Stimulated activated CD4-positive, alpha-beta T cell treated with anti-CD3 and anti-CD28 coated beads, Interleukin-15, amount 100 ng/mL, for 24 hours (primary cell): ENCODE measurements at regions not wholly inside any gene's neighbourhood (a gene's known extent, or its start where the extent isn't known, plus 50 kb on each side); places are given as distances from the start of the nearest gene placed in this dataset.
"Not testable (repeated sequence)": the region's sequence is repeated elsewhere in the genome, so short reads cannot be mapped to it uniquely, and the experiment has no call there.

Experiments
- DNase-seq: peaks from one replicate; pipeline ENCODE4 v3.0.0-alpha.2; 2020

DNA sequence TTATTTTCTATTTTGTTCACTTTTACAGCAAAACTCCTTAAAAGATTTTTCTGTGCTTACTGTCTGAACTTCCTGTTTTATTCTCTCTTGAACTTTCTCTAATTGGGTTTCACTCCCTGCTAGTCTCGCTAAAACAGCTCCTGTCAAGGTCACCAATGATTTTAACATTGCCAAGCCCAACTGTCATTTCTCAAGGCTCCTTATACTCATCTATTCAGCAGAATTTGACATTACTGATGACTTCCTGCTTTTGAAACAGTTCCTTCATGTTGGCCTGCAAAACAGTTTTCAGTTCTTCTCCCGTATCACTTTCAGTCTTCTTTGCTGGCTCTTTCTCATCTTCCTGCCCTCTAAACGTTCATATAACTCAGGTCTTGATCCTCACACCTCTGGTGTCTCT is 268.5 kb upstream of the USP15 start:
- DNase-seq = no peak

- no peak for DNase-seq
Observed at GRCh38 chr12:61993734-61994345, 266.4 kb upstream of the USP15 start.

DNA sequence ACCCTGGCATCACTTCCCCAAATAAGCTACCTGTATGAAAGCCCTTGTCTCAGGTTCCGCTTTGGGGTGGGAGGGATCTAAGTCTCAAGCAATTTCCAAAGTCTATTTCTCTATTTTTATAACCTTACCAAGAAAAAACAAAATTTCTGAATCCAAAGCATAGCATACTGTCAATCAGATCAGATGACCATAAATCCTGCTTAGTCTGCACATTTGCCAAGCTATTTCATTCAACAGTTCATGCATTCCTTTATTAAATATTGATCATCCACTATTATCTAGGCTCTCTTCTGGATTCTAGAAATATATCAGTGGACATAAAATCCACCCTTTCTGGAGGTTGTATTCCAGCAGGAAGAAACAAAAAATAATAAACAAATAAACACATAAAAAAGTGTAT is 263.5 kb upstream of the USP15 start:
- no peak for DNase-seq

- DNase-seq = no peak
Observed at GRCh38 chr12:61998791-61999190, 261.4 kb upstream of the USP15 start.

DNA sequence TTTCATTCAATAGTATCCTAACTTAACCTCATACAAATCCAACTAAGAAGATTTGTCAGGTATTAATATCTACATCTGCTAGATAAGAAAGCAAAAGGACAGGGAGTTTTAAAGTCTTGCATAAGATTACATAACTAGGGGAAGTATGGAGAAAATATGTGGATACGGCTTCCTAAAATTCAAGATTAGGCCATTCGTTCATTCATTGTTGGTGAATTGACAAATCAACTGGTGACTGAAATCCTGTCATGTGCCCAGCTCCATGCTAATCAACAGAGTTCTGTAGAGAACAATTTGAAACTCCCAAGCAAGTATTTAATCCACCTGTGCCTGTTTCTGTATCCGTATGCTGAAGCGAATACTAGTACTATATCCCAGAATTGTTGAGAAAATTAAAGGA is 260.9 kb upstream of the USP15 start:
- no peak for DNase-seq

GRCh38 chr12:62001424-62001823 is 258.8 kb upstream of the USP15 start:
- no peak for DNase-seq

DNA sequence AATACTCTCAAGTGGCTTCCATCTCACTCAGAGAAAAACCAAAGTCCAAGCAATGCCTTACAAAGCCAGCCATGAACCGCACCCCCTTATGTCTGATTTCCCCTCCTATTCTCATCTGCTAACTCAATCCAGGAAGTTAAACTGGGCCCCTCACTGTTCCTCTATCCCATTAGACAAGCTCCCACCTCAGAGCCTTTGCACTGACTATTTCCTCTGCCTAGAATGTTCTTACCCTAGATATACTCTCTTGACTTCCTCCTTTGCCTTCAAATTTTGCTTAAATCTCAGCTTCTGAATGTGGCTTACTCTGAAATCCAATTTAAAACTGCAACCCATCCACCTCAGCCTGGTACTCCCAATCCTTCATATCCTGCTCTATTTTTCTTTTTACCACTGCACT is 257.0 kb upstream of the USP15 start:
- DNase-seq = no peak

GRCh38 chr12:62003701-62004100 is 256.5 kb upstream of the USP15 start:
- no peak for DNase-seq

DNA sequence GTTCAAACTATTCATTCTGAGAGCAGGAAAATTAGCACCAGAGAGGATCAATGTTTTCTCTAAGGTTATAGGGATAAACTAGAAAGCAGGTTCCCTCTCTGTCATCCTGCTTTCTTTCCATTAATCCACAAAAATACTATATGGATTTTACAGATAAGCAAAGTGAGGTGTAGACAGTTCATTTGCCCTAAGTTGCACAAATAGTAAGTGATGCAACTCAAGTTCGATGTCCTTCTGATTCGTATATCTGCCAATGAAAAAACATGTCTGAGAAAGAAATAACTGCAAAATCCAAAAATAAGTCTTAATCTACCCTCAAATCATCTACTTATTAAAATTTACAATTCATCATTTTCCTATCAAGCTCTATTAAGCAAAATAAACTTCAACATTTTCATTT is 254.6 kb upstream of the USP15 start:
- DNase-seq = no peak

GRCh38 chr12:62006076-62006732 is 254.0 kb upstream of the USP15 start:
- peak; percentile 27 for DNase-seq

GRCh38 chr12:62008703-62009102 is 251.5 kb upstream of the USP15 start:
- DNase-seq = no peak

DNA sequence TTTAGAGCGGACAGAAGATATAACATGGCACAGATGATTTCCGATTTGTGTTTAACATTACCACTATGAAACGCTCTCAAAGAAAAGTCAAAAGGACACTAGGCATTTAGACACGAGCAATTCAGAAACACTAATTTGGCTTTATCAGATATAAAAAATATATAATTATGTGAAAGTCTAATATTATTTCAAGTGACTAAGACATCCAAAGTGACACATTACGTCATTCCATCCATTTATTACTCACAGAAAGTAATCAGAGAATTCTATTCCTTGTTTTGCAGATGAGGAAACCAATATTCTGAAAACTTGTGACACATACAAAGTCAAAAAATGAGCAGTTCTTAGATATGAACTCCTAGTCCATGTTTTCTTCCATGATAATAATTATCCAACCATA is 250.8 kb upstream of the USP15 start:
- DNase-seq = no peak

- DNase-seq = not testable (repeated sequence)
Observed at GRCh38 chr12:62010331-62010906, 249.8 kb upstream of the USP15 start.

DNA sequence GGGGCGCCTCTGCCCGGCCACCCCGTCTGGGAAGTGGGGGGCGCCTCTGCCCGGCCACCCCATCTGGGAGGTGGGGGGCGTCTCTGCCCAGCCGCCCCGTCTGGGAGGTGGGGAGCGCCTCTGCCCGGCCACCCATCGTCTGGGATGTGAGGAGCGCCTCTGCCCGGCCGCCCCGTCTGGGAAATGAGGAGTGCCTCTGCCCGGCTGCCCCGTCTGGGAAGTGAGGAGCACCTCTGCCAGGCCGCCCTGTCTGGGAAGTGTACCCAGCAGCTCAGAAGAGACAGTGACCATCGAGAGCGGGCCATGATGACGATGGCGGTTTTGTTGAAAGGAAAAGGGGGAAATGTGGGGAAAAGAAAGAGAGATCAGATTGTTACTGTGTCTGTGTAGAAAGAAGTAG is 249.2 kb upstream of the USP15 start:
- DNase-seq = not testable (repeated sequence)

- DNase-seq = no peak
Observed at GRCh38 chr12:62014330-62014729, 245.9 kb upstream of the USP15 start.

GRCh38 chr12:62016021-62016420 is 244.2 kb upstream of the USP15 start:
- no peak for DNase-seq

GRCh38 chr12:62021808-62022207 is 238.4 kb upstream of the USP15 start:
- no peak for DNase-seq

GRCh38 chr12:62028536-62028935 is 231.7 kb upstream of the USP15 start:
- DNase-seq = no peak

- DNase-seq = no peak
Observed at GRCh38 chr12:62032870-62033269, 227.3 kb upstream of the USP15 start.

- DNase-seq = no peak
Observed at GRCh38 chr12:62044450-62045135, 215.6 kb upstream of the USP15 start.

DNA sequence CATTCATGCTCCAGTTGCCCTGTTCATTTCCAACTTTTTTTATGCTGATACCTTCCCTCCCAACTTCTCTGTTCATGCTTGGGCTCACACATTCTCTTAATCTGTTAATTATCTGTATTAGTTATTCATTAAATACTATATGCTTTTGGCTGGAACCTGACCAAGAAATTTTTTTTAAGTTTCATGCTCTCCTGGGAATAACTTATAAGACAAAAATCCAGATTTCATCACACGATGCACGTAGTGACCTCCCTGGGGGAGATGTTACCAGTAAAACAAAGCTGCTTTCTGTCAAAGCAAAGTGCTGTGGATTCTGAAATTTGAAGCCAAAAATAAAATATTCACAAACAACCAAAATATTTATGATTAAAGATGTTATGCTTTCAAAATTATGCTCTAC is 215.0 kb upstream of the USP15 start:
- DNase-seq = no peak

DNA sequence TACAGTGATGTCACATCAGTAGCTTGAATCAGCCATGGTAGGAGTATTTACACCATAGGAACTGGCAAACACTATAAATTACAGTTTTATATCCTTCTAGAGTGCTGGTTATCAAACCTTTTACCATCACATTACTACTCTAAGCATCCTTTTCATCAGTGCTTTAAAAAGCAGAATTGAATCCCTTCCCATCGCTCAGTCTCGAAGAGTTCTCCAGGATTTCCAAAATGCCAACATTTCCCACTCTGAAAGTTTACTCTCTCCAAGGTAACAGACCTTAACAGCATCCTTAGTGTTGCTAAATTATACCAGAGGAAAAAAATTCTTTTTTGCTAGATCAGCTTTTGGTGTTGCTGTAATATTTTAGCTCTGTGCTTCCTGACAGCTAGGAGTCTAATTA is 209.4 kb upstream of the USP15 start:
- DNase-seq = no peak

DNA sequence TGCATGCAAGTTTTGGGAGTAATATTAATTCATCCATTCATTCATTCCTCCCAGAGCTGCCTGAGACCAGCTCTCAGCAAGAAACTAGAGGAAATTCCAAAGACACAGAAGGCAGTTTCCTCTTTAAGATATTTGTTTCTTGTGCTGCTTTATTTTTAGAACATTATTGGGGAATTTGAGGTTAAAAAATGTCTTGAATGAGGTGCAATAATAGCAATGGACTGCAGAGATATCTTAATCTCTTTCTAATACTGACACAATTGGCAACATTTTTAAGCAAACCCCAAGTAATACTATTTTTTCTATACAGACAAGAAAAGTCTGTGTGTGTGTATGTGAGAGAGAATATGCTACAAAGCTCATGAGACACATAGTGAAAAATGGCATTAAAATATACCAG is 190.2 kb upstream of the USP15 start:
- DNase-seq = no peak

DNA sequence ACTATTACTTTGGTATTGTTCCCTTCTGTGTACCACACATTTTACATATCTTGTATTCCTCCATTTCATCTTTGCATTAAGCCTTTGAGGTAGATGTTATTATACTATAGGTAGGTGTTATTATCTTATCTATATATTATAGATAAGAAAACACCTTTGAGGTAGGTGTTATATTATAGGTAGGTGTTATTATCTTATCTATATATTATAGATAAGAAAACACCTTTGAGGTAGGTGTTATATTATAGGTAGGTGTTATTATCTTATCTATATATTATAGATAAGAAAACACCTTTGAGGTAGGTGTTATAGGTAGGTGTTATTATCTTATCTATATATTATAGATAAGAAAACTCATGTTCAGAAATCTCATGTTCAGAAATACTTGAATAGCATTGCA is 187.0 kb upstream of the USP15 start:
- not testable (repeated sequence) for DNase-seq
